ENCODE measurements at regions not wholly inside any gene's neighbourhood (a gene's known extent, or its start where the extent isn't known, plus 50 kb on each side); places are given as distances from the start of the nearest gene placed in this dataset.

DNA sequence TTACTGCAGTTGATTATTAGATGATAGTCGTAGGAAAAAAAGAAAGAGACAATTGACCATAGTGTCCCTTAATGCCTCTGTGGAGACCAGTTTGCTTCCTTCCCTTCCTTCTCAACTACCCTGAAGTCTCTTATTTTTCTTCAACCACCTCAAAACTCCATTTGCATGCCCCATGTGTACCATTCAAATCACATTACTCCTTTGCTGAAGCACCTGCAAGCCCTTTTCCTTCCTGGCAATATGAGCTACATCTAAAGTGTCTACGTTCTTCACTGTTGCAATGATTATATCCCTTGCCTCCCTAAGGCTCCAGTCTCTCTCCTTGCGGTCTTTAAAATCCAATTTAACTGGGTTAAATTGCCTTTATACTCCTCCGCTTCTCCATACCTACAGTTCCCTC lies 867.4 kb upstream of the API5 start:
- Mint-ChIP-seq H3K27me3 (ENCODE audit: unreplicated experiment) (no peaks in the 10 kb centered on the region), H3K9me3 (ENCODE audit: low read depth, unreplicated experiment) (peaks cover 16% of the 10 kb centered on the region), H3K27ac (ENCODE audit: unreplicated experiment) (no peak overlapping the region), H3K36me3 (ENCODE audit: insufficient read depth, unreplicated experiment) (no peaks in the 10 kb centered on the region), H3K4me3 (ENCODE audit: low read depth, unreplicated experiment) (no peak overlapping the region), H3K4me1 (ENCODE audit: low read depth, unreplicated experiment) (no peaks in the 10 kb centered on the region)
- BruUV-seq (replicated peaks), result no TSS peak
- DNase-seq, result no peak
- intact Hi-C loops (cut with micrococcal nuclease; ENCODE audit: unreplicated experiment), result no loop called here
- TF ChIP-seq, protein P1, sequence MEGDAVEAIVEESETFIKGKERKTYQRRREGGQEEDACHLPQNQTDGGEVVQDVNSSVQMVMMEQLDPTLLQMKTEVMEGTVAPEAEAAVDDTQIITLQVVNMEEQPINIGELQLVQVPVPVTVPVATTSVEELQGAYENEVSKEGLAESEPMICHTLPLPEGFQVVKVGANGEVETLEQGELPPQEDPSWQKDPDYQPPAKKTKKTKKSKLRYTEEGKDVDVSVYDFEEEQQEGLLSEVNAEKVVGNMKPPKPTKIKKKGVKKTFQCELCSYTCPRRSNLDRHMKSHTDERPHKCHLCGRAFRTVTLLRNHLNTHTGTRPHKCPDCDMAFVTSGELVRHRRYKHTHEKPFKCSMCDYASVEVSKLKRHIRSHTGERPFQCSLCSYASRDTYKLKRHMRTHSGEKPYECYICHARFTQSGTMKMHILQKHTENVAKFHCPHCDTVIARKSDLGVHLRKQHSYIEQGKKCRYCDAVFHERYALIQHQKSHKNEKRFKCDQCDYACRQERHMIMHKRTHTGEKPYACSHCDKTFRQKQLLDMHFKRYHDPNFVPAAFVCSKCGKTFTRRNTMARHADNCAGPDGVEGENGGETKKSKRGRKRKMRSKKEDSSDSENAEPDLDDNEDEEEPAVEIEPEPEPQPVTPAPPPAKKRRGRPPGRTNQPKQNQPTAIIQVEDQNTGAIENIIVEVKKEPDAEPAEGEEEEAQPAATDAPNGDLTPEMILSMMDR (IDR thresholded peaks at IDR 0.05; ENCODE audit: unreplicated experiment), result no peak
- CTCF ChIA-PET, result no interaction called here

DNA sequence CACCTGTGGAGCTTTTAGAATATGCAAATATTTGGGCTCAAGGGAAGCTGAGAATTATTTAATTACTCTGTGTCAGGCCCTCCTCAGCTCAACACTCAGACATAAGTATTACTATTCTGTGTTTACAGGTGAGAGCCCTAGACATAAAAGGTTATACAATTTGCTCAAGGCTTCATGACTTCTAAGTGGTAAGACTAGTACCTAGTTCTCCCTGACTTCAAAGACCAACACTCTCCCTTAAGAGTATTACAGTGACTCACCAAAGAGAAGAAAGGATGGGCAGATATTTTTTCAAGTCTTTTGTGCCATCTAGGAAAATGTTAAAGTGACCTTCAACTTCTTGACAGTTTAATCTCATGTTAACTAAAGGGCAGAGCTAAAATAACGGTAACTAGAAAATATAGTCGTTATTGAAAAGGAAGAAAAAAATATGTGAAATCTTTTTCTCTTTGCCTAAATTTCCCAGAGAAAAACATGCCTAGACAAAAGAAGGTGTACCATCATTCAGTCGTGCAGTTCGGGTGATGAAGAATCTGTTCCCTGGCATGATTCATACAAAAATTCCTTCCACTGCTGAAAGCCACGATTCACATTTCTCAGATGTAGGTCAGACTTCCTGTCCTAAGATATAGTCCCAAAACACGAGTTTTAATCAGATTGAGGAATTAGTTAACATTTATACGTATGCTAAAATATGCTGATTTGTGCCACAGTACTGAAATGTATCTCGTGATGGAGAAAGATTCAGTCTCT lies 849.1 kb upstream of the API5 start:
- Mint-ChIP-seq H3K9me3 (ENCODE audit: low read depth, unreplicated experiment) (peaks cover 9% of the 10 kb centered on the region), H3K27me3 (ENCODE audit: unreplicated experiment) (no peaks in the 10 kb centered on the region), H3K4me3 (ENCODE audit: low read depth, unreplicated experiment) (no peak overlapping the region), H3K27ac (ENCODE audit: unreplicated experiment) (no peak overlapping the region), H3K4me1 (ENCODE audit: low read depth, unreplicated experiment) (no peaks in the 10 kb centered on the region), H3K36me3 (ENCODE audit: insufficient read depth, unreplicated experiment) (no peaks in the 10 kb centered on the region)
- intact Hi-C loops (cut with micrococcal nuclease; ENCODE audit: unreplicated experiment), result no loop called here
- no peak for DNase-seq
- TF ChIP-seq, protein P1 (IDR thresholded peaks at IDR 0.05; ENCODE audit: unreplicated experiment), result no peak
- no TSS peak for BruUV-seq (replicated peaks)
- CTCF ChIA-PET, result no interaction called here

DNA sequence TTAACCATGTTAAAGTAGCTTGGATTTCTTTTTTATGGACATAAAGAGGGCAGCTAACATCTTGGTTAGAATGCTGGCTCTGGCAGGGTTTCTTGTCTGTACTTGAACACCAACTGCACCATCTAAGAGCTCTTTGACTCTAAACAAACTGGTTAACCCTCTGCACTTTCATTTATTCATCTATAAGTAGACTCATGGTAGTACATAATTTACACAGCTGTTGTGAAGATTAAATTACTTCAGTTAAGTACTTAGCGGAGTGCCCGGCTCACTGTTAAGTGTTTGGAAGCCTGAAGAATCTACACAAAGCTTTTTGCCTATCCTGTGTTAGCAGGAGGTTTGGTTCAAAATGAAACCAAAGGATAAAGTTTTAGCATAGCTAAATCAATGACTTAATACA lies 846.2 kb upstream of the API5 start:
- Mint-ChIP-seq H3K27me3 (ENCODE audit: unreplicated experiment) (no peaks in the 10 kb centered on the region), H3K9me3 (ENCODE audit: low read depth, unreplicated experiment) (peaks cover 9% of the 10 kb centered on the region), H3K4me3 (ENCODE audit: low read depth, unreplicated experiment) (no peak overlapping the region), H3K4me1 (ENCODE audit: low read depth, unreplicated experiment) (no peaks in the 10 kb centered on the region), H3K36me3 (ENCODE audit: insufficient read depth, unreplicated experiment) (no peaks in the 10 kb centered on the region), H3K27ac (ENCODE audit: unreplicated experiment) (no peak overlapping the region)
- TF ChIP-seq, protein P1 (IDR thresholded peaks at IDR 0.05; ENCODE audit: unreplicated experiment), result no peak
- BruUV-seq (replicated peaks), result no TSS peak
- CTCF ChIA-PET, result no interaction called here
- intact Hi-C loops (cut with micrococcal nuclease; ENCODE audit: unreplicated experiment), result no loop called here
- DNase-seq, result no peak

DNA sequence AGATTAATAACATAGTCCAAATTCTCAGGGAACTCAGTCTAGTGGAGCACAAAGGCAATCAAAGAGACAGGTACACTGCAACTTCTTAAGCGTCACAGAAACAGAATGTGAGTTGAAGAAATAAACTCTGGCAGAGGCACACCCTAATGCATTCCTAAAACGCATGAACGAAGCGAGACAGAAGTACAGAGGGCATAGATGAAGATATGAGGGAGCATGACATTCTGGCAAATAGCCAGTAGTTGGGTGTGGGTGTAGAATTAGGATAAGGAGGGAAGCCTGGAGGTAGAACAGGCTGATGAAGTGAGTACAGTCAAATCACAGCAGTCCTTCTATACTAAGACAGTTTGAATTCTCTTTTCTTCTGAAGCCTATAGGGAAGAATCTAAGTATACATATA lies 838.7 kb upstream of the API5 start:
- CTCF ChIA-PET, result no interaction called here
- Mint-ChIP-seq H3K36me3 (ENCODE audit: insufficient read depth, unreplicated experiment) (no peaks in the 10 kb centered on the region), H3K4me3 (ENCODE audit: low read depth, unreplicated experiment) (no peak overlapping the region), H3K4me1 (ENCODE audit: low read depth, unreplicated experiment) (no peaks in the 10 kb centered on the region), H3K9me3 (ENCODE audit: low read depth, unreplicated experiment) (peaks cover 6% of the 10 kb centered on the region), H3K27me3 (ENCODE audit: unreplicated experiment) (no peaks in the 10 kb centered on the region), H3K27ac (ENCODE audit: unreplicated experiment) (no peak overlapping the region)
- intact Hi-C loops (cut with micrococcal nuclease; ENCODE audit: unreplicated experiment), result no loop called here
- no peak for DNase-seq
- TF ChIP-seq, protein P1 (IDR thresholded peaks at IDR 0.05; ENCODE audit: unreplicated experiment), result no peak
- BruUV-seq (replicated peaks), result no TSS peak
